IPS-NIHi11 (cell line): ENCODE measurements at regions not wholly inside any gene's neighbourhood (a gene's known extent, or its start where the extent isn't known, plus 50 kb on each side); places are given as distances from the start of the nearest gene placed in this dataset.

Experiments
- DNase-seq: peaks from one replicate; pipeline ENCODE4 v3.0.0; 2012; ENCODE audit warnings: mixed read lengths, low spot score

DNA sequence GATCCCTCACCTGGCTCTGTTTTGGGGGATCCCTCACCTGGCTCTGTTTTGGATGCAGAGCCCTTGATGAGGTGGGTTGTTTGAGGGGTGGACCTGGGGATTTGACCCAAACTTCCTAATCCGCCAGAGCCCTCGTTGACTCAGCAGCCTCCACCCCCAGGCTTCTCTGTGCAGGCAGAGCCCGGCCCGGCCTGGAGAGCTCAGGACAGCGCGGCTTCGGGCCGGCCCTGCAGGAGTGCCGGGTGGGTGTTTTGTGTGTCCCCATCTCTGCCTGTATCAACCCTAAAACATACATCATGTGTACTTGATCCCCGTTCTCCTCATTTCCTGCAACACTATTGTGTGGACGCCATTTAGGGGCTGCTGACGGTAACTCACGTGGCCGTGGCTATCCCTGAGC, 124.2 kb downstream of the SIK1 start:
- no peak for DNase-seq

DNA sequence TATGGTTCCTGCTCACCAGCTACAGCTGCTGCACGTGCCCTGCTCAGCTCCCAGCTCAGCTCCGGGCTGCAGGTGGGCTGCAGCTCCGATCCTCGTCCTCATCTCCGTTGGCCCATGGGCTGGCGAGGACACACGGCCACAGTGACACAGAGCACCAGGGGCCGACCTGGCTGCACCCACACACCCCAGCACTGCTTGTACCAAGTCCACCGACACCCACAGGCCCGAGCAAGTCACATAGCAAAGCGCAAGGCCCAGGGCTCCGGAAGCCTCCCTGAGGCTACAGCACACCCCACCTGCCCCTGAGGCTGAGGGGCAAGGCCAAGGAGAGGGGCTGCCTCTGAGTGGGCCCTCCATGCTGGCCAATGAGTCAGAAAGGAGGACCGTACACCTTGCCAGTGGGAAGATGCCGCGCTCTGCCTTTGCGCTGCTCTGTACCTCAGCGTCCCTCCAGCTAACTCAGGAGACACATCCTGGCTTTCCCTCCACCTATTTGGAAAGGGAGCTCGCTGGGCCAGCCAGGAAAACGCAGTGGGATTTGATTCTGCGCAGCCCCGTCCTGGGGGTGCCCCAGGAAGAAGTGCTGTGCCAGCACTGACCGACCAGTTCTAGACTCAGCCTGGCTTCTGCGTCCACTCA, 124.8 kb downstream of the SIK1 start:
- DNase-seq = no peak

DNA sequence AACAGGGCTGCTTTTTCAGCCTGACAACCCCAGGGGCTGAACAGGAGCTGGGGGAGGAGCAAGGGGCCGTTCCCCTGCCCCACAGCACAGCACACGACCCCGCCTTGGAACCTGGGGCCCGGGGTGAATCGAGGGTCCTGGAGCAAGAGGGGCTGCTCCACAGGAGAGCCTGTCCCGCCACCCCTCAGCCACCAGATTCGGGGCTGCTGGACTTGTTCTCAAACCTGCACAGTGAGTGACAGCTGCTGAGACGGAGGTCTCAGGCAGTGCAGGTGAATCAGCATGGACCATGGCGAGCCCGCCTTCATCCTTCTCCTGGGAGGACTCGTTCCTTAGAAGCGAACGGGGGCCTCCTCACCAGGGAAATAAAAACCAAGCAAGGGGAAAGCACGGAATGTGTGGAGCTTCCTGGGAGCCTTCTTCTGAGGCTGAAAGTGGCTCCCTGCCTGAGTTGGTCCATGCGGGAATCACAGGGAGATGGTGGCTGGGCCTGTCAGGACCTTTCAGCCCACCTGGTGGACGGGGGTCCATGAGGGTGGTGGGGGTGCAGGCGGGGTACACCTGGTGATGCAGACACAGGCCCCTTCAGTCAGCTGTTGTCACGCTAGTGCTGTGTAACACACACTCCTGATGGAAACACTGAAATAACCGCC, 125.4 kb downstream of the SIK1 start:
- DNase-seq = no peak

DNA sequence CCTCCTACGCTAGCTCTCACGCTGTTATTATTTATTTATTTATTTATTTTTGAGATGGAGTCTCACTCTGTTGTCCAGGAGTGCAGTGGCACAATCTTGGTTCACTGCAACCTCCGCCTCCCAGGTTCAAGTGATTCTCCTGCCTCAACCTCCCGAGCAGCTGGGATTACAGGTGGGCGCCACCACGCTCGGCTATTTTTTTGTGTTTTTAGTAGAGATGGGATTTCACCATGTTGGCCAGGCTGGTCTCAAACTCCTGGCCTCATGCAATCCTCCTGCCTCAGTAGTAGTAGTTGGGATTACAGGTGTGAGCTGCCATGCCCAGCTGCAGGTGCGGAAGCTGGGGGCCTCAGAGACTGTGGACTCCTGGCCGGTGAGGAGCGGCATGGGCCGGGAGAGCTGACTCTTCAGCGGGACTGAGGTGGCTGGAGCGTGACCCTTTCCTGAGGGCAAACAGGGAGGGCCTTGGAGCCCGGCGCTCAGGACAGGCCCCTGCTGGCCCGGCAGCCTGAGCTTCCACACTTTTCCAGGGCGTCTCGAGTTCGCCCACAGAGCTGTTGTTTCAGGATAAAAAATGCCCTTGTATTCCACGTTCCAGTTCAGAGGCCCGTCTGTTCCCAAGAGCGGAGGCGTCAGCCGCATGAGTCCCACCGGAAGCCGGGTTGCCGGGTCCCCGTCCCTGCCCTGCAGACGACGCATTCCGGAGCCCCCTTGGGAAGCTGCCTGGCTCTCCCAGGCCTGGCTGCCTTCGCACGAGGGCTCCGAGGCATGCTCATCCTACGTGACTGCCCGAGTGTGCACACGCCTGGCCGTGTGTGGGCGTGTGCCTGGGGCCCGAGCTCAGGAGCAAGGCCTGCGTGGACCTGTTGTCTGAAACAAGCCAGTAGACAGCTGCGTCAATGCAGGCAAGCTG, 126.2 kb downstream of the SIK1 start:
- no peak for DNase-seq

DNA sequence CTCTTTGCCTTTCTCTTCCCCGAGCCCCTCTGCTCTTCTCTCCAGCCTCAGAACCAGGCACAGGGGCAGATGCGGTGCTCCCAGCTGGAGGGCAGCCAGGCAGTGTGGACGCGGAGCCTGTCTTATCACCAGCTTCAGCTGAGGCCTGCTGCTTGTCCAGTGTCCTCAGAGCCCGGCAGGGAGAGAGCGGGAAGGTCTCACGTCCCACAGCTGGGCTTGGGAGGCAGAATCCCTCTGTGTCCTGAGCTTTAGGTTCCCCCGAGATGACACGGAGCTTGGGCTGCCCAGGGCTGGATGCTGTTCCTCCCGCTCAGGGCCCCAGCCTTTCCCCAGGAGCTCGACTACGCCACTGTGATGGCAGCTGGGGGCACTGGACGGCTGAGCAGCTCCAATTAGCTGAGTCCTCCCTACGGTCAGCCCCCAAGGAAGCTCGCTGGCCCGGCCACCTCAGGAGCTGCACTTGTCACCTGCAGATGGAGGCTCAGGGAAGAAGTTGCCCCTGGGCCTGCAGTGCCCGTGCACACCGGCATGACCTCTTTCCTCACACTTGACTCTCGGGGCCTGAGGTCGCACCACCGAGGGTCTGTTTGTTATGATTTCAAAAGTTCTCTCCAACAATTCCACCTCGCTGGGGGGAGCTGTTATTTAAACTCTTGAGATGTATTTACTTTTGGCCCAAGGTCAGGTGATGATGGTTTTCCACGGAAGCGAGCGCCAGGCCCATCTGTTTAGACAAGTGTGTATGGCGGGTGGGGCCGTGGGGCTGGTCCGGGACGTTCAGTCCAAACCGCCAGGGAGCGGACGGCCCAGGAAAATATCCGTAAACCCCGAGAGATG, 127.3 kb downstream of the SIK1 start:
- DNase-seq = no peak

DNA sequence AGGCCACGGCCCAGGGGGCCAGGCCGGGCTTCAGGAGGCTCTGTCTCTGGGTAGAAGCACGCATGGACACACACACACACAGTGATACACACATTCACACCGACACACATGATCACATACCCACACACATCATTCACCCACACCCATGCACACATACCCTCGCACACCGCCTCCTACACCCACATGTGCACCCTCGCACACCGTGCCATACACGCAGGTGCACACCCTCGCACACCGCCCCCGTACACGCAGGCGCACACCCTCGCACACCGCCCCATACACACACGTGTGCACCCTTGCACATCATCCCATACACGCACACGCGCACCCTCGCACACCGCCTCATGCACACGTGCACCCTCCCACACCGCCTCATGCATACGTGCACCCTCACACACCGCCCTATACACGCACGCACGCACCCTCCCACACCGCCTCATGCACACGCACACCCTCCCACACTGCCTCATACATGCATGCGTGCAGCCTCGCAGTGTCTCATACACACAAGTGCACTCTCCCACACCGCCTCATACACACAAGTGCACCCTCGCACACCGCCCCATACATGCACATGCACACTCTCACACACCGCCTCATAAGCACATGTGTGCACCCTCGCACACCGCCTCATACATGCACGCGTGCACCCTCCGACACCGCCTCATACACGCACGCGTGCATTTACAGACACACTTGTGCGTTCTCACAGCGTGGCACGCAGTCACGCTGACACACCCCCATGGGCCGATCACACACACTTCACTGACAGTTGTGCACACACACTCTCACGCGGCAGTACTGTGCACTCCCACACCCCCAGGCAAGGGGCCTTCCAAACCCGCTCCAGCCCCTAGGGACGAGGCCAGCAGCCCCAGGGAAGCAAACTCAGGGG, 128.1 kb downstream of the SIK1 start:
- DNase-seq = no peak

DNA sequence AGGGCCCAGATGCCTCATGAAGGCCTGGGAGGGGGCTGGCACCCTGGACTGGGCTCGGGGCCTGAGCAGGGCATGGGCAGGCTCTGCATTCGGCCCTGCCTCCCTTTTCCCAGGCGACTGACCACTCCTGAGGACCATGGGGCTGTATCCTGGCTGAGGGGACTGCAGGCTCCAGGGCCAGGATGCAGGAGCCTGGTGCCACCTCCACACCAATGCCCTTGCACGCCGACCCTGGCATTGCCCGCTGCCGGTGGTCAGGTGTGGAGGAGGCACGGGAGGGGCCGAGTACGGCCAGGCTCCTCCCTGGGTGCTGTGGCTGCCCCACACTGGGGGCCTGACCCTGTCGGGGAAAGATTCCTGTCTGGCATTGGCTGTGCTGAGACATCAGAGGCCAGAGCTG, 128.9 kb downstream of the SIK1 start:
- no peak for DNase-seq

DNA sequence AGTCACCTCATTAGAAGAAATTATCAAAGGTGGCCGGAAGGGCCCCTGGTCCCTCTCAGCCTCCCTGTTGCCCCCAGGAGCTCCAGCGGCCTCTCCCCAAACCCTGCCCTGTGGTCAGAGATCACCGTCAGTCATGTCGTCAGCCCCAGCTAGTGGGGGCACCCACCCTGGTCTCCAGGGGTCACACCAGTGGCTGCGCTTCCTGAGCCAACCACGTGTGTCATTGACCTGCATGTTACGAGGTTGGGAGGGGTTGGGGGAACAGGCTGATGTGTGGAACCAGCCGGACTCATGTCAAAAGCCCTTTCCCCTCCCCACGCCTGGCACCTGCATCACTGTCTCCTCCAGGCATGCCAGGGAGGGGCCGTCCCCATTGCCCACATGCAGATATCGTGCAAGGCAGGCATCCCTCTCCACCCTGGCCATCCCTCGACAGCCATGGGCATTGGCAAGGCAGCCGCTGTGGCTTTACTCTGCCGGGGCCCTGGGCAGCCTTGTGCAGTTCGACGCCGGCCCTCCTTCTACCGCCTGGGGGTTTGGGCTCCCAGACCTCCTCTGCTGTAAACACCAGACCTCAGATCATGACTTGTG, 128.7 kb downstream of the CRYAA start:
- no peak for DNase-seq

DNA sequence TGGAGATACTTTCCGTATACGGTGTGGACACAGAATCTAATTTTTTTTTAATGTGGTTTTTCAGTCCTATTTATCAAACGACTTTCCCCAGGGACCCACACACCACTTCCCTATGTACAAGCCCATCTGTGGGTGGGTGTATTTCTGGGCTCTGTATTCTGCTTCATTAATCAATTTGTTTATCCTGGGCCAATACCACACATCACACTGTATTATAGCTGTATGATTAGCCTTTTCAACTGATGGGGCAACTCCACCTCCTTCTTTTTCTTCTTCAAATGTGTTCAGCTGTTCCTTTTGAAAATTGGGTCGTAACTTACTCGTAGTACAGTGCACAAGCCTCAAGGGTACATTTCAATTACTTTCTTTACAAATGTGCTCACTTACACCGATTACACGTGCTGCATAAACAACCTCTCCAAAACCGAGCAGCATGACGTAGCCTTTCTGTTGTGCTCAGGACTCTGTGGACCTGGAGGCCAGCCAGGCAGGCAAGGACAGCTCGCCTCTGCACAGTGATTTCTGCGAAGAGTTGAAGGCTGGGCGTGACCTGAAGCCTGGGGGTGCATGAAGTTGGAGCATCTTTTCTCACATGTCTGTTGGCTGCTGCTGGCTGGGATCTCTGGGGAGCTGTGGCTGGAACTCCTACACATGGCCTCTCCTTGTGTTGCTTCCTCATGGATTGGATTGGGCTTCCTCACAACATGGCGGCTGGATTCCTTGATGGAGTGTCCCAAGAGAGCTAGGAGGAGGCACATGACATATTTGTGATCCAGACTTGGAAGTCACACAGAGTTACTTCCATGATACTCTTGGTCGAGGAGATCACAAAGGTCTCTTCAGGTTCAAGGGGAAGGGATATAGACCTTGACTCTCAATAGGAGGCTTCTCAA, 126.5 kb downstream of the CRYAA start:
- DNase-seq = no peak

DNA sequence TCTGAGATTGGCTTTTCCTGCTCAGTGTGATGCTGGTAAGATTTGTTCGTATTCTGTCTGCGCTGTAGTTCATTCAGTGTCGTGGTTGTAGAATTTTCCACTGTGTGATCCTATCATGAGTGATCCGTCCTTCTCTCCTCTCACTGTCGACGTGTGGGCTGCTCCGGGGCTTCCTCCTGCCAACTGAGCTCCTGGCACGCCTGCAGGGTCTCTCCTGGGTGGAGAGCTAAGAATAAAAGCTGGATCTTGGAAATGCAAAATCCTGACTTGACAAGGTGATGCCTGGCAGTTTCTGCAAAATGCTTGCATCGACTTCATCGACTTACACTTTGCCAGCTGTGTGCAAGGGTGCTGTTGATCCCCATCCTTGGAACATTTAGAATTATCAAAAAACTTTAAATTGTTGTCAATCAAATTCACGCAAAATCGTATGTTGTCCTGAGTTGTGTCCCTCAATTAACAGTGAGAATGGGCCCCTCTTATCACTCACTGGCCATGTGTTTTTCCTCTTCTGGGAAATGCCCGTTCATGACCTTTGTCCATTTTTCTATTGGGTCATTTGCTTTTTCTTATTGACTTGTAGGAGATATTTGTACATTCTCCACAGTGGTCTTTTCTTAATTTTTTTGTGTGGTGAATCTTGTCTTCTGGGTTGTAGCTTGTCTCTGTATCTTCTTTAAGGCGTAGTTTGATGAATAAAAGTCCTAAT, 125.5 kb downstream of the CRYAA start:
- no peak for DNase-seq

DNA sequence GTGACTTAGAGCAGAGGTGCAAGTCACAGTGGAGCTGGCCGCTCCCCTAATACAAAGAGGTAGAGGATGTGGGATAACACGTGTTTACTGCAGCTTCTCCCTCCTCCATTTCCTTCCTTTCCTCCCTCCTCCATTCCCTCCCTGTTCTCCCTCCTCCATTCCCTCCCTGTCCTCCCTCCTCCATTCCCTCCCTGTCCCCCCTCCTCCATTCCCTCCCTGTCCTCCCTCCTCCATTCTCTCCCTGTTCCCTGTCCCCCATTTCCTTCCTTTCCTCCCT, 124.0 kb downstream of the CRYAA start:
- no peak for DNase-seq

DNA sequence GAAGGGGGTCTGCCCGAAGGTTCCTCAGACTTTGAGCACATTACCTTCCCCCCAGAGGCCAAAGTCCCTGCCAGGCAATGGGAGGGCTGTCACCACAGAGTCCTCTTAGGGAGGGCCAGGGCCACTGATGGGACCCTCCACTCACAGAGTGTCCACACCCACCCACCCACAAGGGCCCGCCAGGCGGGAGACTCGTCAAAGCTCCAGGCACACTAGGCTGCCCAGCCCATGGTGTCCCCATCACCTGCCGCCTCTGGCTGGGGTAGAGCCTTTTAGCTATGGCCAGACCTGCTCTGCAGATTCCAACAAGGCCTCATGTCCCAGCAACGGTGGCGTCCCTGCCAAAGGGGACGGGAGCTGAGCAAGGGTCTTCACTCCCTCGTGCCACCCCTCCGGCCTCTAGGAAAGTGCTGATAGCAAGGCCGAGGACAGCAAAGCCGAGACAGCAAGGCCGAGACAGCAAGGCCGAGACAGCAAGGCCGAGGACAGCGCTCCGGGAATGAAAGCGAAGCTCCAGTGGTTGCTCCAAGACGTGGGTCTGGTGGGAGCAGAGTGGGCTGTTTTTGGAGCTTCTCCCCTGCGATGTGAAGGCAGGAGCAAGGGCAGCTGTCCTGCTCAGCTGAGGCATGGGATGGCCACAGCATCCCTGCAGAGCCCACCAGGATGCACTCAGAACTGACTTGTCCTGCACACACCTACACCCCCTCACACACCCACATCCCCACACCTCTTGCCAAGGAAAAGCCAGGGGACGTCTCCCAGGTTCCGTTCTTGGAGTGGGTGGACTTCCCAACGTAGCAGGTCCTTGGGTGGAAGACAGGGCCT, 123.4 kb downstream of the CRYAA start:
- DNase-seq = no peak

DNA sequence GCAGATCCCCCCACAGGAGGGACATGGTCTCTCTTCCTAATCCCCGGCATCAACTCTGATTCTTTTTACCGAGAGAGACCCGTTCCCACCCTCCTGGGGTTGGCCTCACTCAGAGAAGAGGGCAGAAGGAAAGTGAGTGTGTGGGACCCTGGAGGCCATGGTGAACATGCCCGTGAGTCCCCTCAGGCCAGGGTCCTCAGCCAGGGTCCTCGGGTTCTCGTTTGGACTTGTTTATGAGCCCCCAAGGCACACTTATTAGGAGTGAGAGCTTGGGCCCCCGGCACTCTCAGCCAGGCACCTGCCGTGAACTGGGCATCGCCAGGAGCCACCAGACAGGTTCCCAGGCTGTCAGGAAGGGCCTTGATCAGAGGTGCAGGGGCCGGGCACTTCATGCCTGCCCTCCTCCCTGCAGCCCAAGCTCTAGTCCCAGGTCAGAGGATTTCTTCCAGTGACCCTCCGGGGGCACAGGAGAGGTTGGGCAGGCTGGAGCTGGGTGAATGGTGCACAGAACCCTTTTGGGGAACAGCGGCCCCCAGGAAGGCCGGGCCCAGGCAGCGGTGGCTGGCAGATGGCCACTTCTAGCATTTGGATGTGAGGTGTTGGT, 122.6 kb downstream of the CRYAA start:
- DNase-seq = no peak

DNA sequence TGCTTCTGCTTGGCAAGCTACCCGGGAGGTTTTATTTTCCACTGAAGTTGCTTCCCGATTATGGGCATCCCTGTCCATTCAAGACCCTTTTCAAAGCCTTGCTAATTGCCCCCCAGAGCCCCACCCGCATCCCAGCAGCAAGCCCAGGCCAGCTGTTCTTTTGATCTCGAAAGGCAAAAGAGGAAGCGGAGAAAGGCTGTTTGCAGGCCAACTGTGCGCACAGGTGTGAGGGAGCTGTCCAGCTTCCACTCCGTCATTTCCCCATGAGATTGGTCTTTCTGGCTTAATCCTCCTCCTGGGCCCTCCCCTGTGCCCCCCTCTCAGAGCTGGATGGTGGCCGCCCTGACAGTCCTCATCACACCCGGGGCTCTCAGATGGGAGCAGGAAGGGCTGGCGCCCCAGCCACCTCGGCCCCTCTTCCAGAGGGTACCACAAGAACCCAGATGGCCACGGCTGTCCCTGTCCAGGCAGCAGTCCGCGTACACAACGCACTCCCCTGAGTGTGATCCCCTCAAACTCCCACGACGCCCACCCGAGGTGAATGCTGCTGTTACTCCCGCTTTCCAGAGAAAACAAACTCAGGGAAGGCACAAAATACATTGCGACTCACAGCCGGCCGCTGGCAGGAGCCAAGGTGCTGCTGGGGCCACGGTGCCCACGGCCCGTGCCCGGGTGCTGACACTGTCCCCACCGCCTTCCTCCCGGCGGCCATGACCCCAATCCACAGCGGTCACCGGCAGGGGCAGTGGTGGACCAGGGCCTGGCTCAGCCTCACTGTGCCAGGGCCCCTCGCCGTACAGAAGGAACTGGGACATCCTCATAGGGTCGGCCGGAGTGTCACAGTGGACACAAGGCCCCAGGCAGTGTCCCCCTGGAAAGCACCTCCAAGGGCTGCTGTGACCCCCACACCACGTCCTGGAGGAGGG, 121.9 kb downstream of the CRYAA start:
- peak; percentile 67 for DNase-seq

DNA sequence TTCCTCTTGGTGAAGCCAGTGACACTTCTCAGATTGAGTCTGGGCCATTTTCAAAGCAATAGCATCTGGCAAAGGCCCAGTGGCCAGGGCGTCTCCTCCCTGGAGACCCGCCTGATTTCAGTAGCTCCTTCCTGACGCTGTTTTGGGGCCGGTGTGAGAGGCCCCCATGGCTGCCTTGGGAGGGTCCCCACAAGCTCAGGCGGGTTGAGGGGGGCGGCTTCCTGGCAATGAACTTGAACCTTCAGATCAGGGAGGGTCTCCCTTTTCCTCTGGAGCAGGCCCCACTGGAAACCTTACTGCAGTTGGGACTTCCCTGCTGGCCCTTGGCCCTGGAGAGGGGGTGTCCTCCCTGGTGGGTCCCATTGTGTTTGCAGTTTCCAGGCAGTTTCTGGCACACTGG, 121.2 kb downstream of the CRYAA start:
- DNase-seq = no peak

DNA sequence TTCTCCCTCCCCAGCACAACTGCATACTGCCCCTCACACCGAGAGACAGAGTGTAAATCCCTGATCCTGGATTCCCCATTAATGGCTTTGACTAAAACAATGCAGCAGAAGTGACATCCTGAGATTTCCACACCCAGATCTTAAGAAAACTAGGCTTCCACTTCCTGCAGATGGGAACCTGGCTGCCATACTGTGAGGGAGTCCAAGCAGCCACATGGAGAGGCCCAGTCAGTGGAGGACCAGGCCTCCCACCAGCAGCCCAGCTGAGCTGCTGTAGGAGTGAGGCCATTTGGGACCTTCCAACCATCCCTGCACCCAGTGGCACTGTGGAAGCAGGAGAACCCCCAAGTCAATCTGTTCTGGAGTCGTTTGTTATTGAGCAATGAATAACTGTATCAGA, 120.6 kb downstream of the CRYAA start:
- DNase-seq = no peak
